CD4-positive, alpha-beta memory T cell (primary cell): ENCODE measurements at regions not wholly inside any gene's neighbourhood (a gene's known extent, or its start where the extent isn't known, plus 50 kb on each side); places are given as distances from the start of the nearest gene placed in this dataset.
A peak's percentile ranks its signal among the peaks of the same experiment; 100 is the strongest.

ENCODE experiments used
- CTCF ChIA-PET: fragments of 350-600 bp; sonication (Branson Sonifier 250); formaldehyde crosslinking; loops from one replicate; lab custom pipeline; 2021; ENCODE audit warnings: inconsistent platforms; ENCODE audit not compliant: partially characterized antibody; lab: Charles Lee
- POLR2A ChIA-PET: fragments of 350-600 bp; sonication (Branson Sonifier 250); formaldehyde crosslinking; loops from one replicate; lab custom pipeline; 2021; ENCODE audit not compliant: partially characterized antibody; lab: Charles Lee
- DNase-seq, 5 donors: peaks; one replicate each; pipeline versions ENCODE4 v3.0.0 to v3.0.0-alpha.2; 2020 to 2022; ENCODE audit warnings: mixed read lengths in 1 of 5
- H3K27ac ChIP-seq: one replicate; pipeline ENCODE4 v1.7.0; 2013; ENCODE audit warnings: low read depth, low read length
- H3K27me3 ChIP-seq: 2 replicates; pipeline ENCODE4 v1.7.0; 2013; ENCODE audit warnings: mild to moderate bottlenecking, low read length, moderate library complexity; ENCODE audit not compliant: insufficient read depth
- H3K36me3 ChIP-seq: 2 replicates; pipeline ENCODE4 v1.7.0; 2013; ENCODE audit warnings: mild to moderate bottlenecking, low read length, moderate library complexity; ENCODE audit not compliant: insufficient read depth
- H3K4me1 ChIP-seq: 2 replicates; pipeline ENCODE4 v1.7.0; 2013; ENCODE audit warnings: mild to moderate bottlenecking, low read length, moderate library complexity; ENCODE audit not compliant: insufficient read depth
- H3K4me3 ChIP-seq, 2 donors: one replicate each; pipeline ENCODE4 v1.7.0; 2013; ENCODE audit warnings: low read length in 2 of 2, mild to moderate bottlenecking in 1 of 2
- H3K9me3 ChIP-seq, 2 donors: one replicate each; pipeline ENCODE4 v1.7.0; 2013; ENCODE audit warnings: low read length in 2 of 2, control low read depth in 1 of 2; ENCODE audit not compliant: control insufficient read depth in 1 of 2
- H3K27ac Mint-ChIP-seq, 7 donors: one replicate each; pipeline ENCODE4 v1.8.0; 2020 to 2021; ENCODE audit warnings: mixed read lengths in 7 of 7, mild to moderate bottlenecking in 6 of 7, inconsistent platforms in 3 of 7, moderate library complexity in 3 of 7
- H3K27me3 Mint-ChIP-seq, 2 donors: one replicate each; pipeline ENCODE4 v1.8.0; 2020 to 2021; ENCODE audit warnings: mixed read lengths in 2 of 2
- H3K36me3 Mint-ChIP-seq, 2 donors: one replicate each; pipeline ENCODE4 v1.8.0; 2020 to 2021; ENCODE audit warnings: mixed read lengths in 2 of 2, inconsistent platforms in 1 of 2, mild to moderate bottlenecking in 1 of 2
- H3K4me1 Mint-ChIP-seq, 4 donors: one replicate each; pipeline ENCODE4 v1.8.0; 2020 to 2021; ENCODE audit warnings: mixed read lengths in 4 of 4, mild to moderate bottlenecking in 1 of 4
- H3K4me3 Mint-ChIP-seq, 8 donors: one replicate each; pipeline ENCODE4 v1.8.0; 2020 to 2021; ENCODE audit warnings: mixed read lengths in 8 of 8, mild to moderate bottlenecking in 7 of 8, moderate library complexity in 6 of 8, inconsistent platforms in 3 of 8
- H3K9me3 Mint-ChIP-seq, 8 donors: one replicate each; pipeline ENCODE4 v1.8.0; 2020 to 2021; ENCODE audit warnings: mixed read lengths in 8 of 8, mild to moderate bottlenecking in 5 of 8, inconsistent platforms in 3 of 8, moderate library complexity in 1 of 8
- intact Hi-C: fragments of 100-400 bp; cut with micrococcal nuclease; formaldehyde crosslinking; loops from one replicate; pipeline ENCODE4 v1.15.1; 2023

DNA sequence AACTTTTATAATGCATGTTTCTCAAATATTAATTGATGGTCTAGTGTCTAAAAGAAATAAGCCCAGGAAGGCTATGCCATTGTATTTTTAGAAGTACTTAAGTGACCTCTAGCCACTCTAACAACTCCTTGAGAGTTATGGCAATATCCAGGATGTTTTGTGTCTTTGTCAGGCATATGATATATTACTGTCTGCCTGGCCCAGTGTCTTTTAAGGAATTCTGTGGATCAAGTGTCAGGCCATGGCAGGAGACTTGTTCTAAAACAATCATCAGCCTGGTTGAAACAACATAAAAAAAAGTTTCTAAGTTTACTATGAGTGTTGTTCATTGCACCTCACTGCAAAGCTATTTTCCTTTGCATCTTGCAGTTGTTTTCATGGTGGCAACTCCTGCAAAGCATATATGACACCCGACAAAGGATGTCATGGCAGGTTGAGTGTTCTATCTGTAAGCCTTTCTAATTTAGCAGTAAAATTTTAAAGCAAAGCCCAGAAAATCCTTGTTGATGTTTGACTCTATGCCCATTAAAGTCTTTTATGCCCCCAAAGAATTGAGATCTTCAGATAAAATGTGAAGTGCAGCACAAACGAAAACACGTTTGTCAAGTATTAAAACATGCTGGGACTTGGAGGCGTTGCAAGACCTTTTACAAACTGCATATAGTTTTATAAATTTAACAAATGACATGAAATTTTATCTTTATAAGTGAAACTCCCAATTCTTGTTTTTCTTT, 89.5 kb upstream of the SLC38A2 start:
- no peaks in the 10 kb centered on the region for H3K9me3 ChIP-seq
- no peaks in the 10 kb centered on the region for H3K27me3 ChIP-seq
- POLR2A ChIA-PET, result no interaction called here
- no peaks in the 10 kb centered on the region for H3K27me3 Mint-ChIP-seq
- H3K4me1 Mint-ChIP-seq, result peaks cover 34 to 42% (median 38%) of the 10 kb centered on the region in 4 donors
- H3K4me3 Mint-ChIP-seq, result no peak overlapping the region
- DNase-seq, result no peak
- CTCF ChIA-PET, result no interaction called here
- no peak overlapping the region for H3K27ac ChIP-seq
- no peak overlapping the region for H3K4me3 ChIP-seq
- H3K36me3 ChIP-seq, result no peaks in the 10 kb centered on the region
- peaks cover 0 to 4% of the 10 kb centered on the region in 2 donors for H3K36me3 Mint-ChIP-seq
- intact Hi-C loops, result loop anchor here (2.0 kb wide), 1 partner anchor 89 kb away; the partner anchor contains the start of gene SLC38A2
- peak overlapping the region in 1 of 7 donors; percentile 50 for H3K27ac Mint-ChIP-seq
- H3K9me3 Mint-ChIP-seq, result peaks cover 0 to 12% (median 0%) of the 10 kb centered on the region in 8 donors
- peaks cover 36% of the 10 kb centered on the region for H3K4me1 ChIP-seq

DNA sequence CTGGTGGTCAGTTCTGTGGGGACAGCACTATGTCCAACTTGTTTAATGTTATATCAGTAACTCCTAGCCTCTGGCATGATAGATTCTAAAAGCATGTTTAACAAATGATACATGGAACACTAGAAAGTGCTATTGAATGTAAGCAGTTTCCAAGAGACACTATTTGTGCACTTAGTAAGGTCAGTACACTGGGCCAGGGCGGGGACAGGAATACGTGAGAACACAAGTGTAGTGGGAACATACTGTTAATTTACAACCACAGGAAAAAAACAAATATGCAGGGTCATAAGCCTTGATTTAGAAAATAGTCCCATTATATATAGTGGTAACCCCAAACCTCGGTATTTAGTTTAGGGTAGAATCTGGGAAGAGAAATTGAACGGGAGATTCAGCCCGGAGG, 88.9 kb upstream of the SLC38A2 start:
- no peaks in the 10 kb centered on the region for H3K27me3 Mint-ChIP-seq
- peaks cover 0 to 3% of the 10 kb centered on the region in 2 donors for H3K36me3 Mint-ChIP-seq
- H3K27me3 ChIP-seq, result no peaks in the 10 kb centered on the region
- intact Hi-C loops, result loop anchor here (2.0 kb wide), 1 partner anchor 89 kb away; the partner anchor contains the start of gene SLC38A2
- no peak overlapping the region for H3K27ac ChIP-seq
- no peaks in the 10 kb centered on the region for H3K9me3 ChIP-seq
- H3K4me3 Mint-ChIP-seq, result peak overlapping the region in 1 of 8 donors; percentile 30
- ChIA-PET POLR2A (interaction anchor here (2.2 kb wide), 1 partner anchor 62 kb away, joined by 11 read pairs; no protein-coding TSS in a partner anchor), CTCF (no interaction called here)
- H3K4me3 ChIP-seq, result no peak overlapping the region
- H3K36me3 ChIP-seq, result no peaks in the 10 kb centered on the region
- H3K9me3 Mint-ChIP-seq, result peaks cover 0 to 12% (median 0%) of the 10 kb centered on the region in 8 donors
- DNase-seq, result no peak
- peaks cover 35 to 48% (median 41%) of the 10 kb centered on the region in 4 donors for H3K4me1 Mint-ChIP-seq
- H3K27ac Mint-ChIP-seq, result peak overlapping the region in 4 of 7 donors; percentile 12 to 97 (median 43)
- H3K4me1 ChIP-seq, result peaks cover 41% of the 10 kb centered on the region

DNA sequence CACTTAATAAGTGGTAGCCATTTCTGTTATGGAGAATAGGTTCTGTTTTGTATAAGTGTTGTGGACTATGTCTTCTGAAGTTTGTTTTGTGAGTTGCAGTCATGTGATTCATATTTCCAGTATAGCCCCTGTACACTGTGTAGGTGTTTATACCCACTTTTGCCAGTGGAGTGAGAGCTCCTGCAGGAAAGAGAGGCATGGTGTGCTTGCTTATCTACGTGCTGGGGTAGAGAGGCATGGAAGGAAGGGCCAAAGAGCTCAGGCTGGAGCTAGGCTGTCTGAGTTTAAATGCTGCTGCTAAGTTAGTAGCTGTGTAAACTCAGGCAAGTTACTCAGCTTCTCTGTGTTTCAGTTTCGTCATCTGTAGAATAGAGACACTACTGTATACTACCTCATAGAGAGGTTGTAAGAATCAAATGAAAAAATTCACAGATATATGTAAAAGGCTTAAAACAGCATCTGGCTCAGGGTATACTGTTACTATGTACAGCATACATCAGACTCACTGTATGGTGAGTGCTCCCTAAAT, 88.2 kb upstream of the SLC38A2 start:
- Histone ChIP-seq H3K4me3 (no peak overlapping the region), H3K36me3 (no peaks in the 10 kb centered on the region), H3K9me3 (no peaks in the 10 kb centered on the region), H3K27ac (no peak overlapping the region), H3K27me3 (no peaks in the 10 kb centered on the region), H3K4me1 (peaks cover 48% of the 10 kb centered on the region)
- Mint-ChIP-seq H3K4me3 (peak overlapping the region in 7 of 8 donors; percentile 45 to 92 (median 80)), H3K27me3 (no peaks in the 10 kb centered on the region), H3K36me3 (no peaks in the 10 kb centered on the region), H3K27ac (peak overlapping the region; percentile 2 to 97 (median 91)), H3K9me3 (peaks cover 0 to 12% (median 0%) of the 10 kb centered on the region in 8 donors), H3K4me1 (peaks cover 37 to 56% (median 47%) of the 10 kb centered on the region in 4 donors)
- intact Hi-C loops, result loop anchor here (2.0 kb wide), 1 partner anchor 88 kb away; the partner anchor contains the start of gene SLC38A2
- POLR2A ChIA-PET, result interaction anchor here (1.1 to 2.2 kb wide), 4 partner anchors 63 to 201 kb away, joined by 3 to 15 read pairs (median 8); partner anchors contain the start of gene SLC38A2
- no peak for DNase-seq
- CTCF ChIA-PET, result interaction anchor here (1.5 kb wide), 1 partner anchor 201 kb away, joined by 5 read pairs; no protein-coding TSS in a partner anchor

DNA sequence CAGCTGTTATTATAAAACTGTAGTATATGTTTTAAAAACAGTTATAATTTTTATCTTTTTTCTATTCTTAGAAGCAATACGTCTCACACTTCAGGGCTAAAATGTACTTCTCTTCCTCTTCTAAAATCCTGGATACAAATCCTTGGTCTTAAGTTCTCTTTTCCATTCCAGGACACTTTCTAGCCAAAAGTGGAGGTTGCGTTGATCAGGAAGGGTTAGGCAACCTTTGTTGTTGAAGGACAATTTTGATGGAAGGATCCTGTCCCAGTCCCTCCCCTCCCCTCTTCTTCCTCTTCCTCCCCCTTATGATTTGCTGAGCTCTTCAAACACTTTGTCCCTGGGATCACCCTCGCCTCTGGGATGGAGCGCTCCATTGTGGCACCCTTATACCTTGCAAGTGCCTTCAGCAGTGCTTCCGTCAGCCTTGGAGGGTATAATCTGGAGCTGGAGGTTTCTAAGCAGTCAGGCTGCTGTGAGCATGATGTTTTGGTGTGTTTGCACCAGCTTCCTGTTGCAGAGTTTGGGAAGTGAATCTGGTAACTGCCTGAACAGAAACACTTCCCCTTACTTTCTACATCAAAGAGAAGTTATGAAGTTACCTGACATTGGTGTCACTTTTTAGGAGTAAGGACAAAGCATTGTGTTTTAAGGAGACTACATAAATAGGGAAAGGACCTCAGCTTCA, 87.4 kb upstream of the SLC38A2 start:
- Mint-ChIP-seq H3K9me3 (peaks cover 0 to 7% (median 0%) of the 10 kb centered on the region in 8 donors), H3K4me3 (peak overlapping the region in 7 of 8 donors; percentile 78 to 92 (median 80)), H3K4me1 (peaks cover 43 to 63% (median 54%) of the 10 kb centered on the region in 4 donors), H3K27me3 (no peaks in the 10 kb centered on the region), H3K27ac (peak overlapping the region; percentile 82 to 97 (median 94)), H3K36me3 (no peaks in the 10 kb centered on the region)
- ChIA-PET POLR2A (interaction anchor here (0.9 to 2.2 kb wide), 6 partner anchors 64 to 202 kb away, joined by 3 to 15 read pairs (median 4); partner anchors contain the start of gene SLC38A2), CTCF (interaction anchor here (1.5 kb wide), 1 partner anchor 201 kb away, joined by 5 read pairs; no protein-coding TSS in a partner anchor)
- H3K4me3 ChIP-seq, result no peak overlapping the region
- H3K27ac ChIP-seq, result no peak overlapping the region
- no peaks in the 10 kb centered on the region for H3K27me3 ChIP-seq
- H3K9me3 ChIP-seq, result no peaks in the 10 kb centered on the region
- H3K36me3 ChIP-seq, result no peaks in the 10 kb centered on the region
- intact Hi-C loops, result loop anchor here (2.0 kb wide), 2 partner anchors 87 to 201 kb away; partner anchors contain the start of gene SLC38A2
- DNase-seq, result no peak
- H3K4me1 ChIP-seq, result peaks cover 56% of the 10 kb centered on the region

DNA sequence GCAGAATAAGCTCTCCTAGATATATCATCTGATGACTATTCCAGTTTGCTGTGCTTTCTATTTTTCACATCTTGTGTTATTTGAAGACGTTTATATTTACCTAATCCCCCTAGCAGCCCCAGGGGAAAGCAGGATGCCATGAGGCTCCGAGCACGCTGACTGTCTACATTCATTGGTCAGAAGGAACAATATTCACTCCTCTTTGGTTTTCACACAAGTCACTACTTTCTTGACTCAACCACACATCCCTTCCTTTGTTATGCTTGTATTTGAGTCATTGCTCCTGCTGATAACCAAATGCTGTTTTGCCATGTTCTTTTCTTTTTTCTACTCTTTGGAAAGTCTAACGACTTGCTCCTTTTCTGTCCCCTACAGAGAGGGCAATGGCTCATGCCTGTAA, 86.5 kb upstream of the SLC38A2 start:
- no peaks in the 10 kb centered on the region for H3K9me3 ChIP-seq
- ChIA-PET POLR2A (interaction anchor here (0.7 to 1.6 kb wide), 4 partner anchors 87 to 258 kb away, joined by 3 to 10 read pairs (median 3); no protein-coding TSS in a partner anchor), CTCF (interaction anchor here (1.1 to 1.5 kb wide), 2 partner anchors 11 to 202 kb away, joined by 4 to 5 read pairs; no protein-coding TSS in a partner anchor)
- H3K27ac ChIP-seq, result peak overlapping the region; percentile 13
- intact Hi-C loops, result loop anchor here (2.0 kb wide), 1 partner anchor 202 kb away; no protein-coding TSS in a partner anchor
- peak overlapping the region; percentile 13 to 71 (median 65) for H3K4me3 Mint-ChIP-seq
- DNase-seq, result peak in 3 of 5 donors; percentile 5 to 13 (median 11)
- peak overlapping the region; percentile 25 to 94 (median 85) for H3K27ac Mint-ChIP-seq
- peaks cover 59% of the 10 kb centered on the region for H3K4me1 ChIP-seq
- H3K36me3 ChIP-seq, result no peaks in the 10 kb centered on the region
- peaks cover 0 to under 1% (median 0%) of the 10 kb centered on the region in 8 donors for H3K9me3 Mint-ChIP-seq
- H3K27me3 Mint-ChIP-seq, result no peaks in the 10 kb centered on the region
- no peaks in the 10 kb centered on the region for H3K36me3 Mint-ChIP-seq
- peak overlapping the region in 1 of 2 donors; percentile 6 for H3K4me3 ChIP-seq
- no peaks in the 10 kb centered on the region for H3K27me3 ChIP-seq
- H3K4me1 Mint-ChIP-seq, result peaks cover 48 to 69% (median 60%) of the 10 kb centered on the region in 4 donors

DNA sequence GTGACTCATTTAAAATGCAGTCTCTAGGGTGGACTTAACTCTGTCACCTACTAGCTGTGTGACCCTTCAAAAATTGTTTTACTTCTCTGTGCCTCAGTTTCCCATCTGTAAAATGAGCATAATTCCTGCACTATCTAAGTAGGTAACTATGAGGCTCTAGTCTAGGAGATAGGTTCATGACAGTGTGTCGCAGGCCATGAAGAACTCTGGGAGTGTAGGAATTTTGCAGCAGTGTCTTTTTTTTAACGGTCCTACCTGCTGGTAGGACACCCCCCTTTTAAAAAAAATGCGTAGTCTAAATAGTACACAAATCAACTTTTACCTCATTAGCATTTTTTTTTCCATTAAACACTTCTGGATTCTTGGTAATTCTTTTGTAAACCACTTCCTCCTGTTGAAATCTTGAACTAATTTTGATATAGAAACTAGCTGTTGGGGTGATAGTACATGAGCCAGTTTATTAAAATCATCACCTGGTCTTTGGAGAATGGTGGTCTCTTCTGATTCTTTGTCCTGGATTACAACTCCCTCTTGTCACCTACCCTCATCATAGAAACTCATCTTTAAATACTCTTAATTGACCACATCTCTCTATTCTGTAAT, 86.0 kb upstream of the SLC38A2 start:
- Mint-ChIP-seq H3K4me1 (peaks cover 48 to 69% (median 60%) of the 10 kb centered on the region in 4 donors), H3K27me3 (no peaks in the 10 kb centered on the region), H3K27ac (peak overlapping the region; percentile 25 to 94 (median 85)), H3K4me3 (peak overlapping the region; percentile 7 to 71 (median 65)), H3K9me3 (no peaks in the 10 kb centered on the region), H3K36me3 (no peaks in the 10 kb centered on the region)
- ChIA-PET POLR2A (interaction anchor here (0.7 to 1.6 kb wide), 2 partner anchors 87 to 258 kb away, joined by 3 to 10 read pairs; no protein-coding TSS in a partner anchor), CTCF (interaction anchor here (1.1 kb wide), 1 partner anchor 12 kb away, joined by 4 read pairs; no protein-coding TSS in a partner anchor)
- Histone ChIP-seq H3K4me1 (peaks cover 59% of the 10 kb centered on the region), H3K4me3 (peak overlapping the region in 1 of 2 donors; percentile 6), H3K27ac (no peak overlapping the region), H3K9me3 (no peaks in the 10 kb centered on the region), H3K36me3 (no peaks in the 10 kb centered on the region), H3K27me3 (no peaks in the 10 kb centered on the region)
- intact Hi-C loops, result loop anchor here (2.0 kb wide), 1 partner anchor 202 kb away; no protein-coding TSS in a partner anchor
- peak in 2 of 5 donors; percentile 23 to 26 for DNase-seq
